HG02870 (cell line): ENCODE measurements at regions not wholly inside any gene's neighbourhood (a gene's known extent, or its start where the extent isn't known, plus 50 kb on each side); places are given as distances from the start of the nearest gene placed in this dataset.

Source experiments
- ATAC-seq: cut with Tn5 transposase; IDR thresholded peaks from one replicate; pipeline ENCODE4 v1.9.1; 2021; ENCODE audit warnings: mild to moderate bottlenecking, moderate library complexity; ENCODE audit not compliant: unreplicated experiment

DNA sequence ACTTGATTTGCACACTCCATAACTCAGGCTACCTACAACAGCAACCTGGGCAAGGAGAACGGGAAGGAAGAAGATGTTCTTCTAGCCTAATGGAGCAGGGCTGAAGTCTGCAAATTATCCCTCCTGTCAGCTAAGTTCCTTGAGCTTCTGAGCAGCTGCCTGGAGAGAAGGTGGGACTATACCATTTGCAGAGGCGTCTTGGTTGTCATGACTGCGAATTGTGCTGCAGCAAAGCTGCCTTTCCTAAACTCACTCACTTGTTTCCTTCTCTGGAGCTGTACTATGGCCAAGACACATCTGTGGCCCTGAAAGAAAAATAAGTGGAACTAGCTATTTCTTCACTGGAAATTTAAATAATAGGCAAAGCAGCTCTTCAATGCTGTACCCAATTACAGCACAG, 682.4 kb upstream of the GRIA3 start:
- no peak for ATAC-seq

DNA sequence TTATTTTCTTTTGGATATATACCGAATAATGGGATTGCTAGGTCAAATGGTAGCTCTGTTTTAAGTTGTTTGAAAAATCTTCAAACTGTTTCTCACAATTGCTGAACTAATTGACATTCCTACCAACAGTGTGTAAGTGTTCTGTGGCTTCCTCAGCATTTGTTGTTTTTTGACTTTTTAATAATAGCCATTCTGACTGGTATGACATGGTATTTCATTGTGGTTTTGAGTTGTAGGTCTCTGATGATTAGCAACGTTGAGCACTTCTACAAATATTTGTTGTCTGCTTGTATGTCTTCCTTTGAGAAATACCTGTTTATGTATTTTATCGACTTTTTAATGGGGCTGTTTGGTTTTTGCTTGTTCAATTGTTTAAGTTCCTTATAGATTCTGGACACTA, 680.1 kb upstream of the GRIA3 start:
- no peak for ATAC-seq

DNA sequence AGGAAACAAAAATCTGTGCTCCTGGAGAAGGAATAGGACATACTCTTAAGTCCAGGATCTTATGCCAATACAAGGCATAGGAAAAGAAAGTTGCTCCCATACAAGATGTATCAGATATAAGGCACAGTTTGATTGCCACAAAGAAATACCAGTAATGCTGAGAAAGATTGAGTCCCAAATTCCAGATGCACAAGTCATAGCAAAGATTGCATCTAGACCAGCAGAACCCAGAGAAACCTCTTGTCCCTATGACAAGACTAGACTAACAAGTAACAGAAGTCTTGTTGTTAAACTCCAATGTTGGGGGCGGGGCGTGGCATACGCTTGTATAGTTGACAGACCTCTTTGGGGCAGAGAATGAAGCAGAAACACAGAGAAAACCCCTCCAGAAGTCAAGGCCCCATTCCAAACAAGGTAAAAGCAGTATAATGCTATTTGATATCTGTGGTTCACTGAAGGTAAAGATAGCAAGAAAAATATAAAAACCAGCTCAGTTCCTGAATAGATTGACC, 671.5 kb upstream of the GRIA3 start:
- no peak for ATAC-seq

DNA sequence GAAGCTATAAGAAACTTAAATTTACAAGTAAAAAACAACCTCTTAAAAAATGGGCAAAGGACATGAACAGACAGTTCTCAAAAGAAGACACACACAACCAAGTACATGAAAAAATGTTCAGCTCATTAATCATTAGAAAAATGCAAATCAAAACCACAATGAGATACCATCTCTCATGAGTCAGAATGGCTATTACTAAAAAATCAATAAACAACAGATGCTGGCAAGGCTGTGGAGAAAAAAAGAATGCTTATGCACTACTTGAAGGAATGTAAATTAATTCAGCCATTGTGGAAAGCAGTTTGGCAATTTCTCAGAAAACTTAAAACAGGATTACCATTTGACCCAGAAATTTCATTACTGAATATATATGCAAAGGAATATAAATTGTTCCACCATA, 666.3 kb upstream of the GRIA3 start:
- ATAC-seq = no peak

DNA sequence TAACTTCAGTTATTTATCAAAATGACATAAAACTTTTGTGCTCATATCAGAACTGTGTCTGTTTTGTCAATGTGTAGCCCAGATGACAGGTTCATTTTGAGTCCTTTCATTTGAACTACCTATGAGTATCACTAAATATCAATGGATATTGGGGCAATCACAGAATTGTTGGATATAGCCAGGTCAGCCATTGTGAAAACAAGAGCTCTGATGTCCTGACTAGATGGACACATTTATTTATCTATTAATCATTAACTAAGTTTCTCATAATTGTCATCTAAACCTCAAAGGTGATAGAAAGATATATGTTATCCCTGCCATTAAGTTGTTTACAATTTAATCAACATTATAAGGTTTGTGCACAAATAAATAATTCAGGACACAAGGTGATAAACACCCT, 638.3 kb upstream of the GRIA3 start:
- ATAC-seq = no peak

DNA sequence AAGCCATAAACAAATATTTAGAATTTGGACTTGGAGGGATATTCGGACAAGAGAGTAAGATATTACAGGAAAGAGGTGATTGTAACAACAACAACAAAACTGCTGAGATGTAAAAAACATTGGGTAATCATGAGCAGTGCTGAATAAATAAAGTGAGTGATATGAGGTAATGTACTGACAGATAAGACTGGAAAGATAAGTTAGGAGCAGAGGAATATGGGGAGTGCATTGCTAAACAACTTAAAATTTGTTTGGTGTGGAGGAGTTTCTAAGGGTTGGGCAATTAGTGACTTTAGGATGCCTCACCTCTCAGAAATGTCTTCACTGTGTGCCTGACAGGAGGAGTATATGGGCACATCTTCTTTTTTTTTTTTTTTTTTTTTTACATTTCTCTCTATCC, 637.8 kb upstream of the GRIA3 start:
- ATAC-seq = no peak

DNA sequence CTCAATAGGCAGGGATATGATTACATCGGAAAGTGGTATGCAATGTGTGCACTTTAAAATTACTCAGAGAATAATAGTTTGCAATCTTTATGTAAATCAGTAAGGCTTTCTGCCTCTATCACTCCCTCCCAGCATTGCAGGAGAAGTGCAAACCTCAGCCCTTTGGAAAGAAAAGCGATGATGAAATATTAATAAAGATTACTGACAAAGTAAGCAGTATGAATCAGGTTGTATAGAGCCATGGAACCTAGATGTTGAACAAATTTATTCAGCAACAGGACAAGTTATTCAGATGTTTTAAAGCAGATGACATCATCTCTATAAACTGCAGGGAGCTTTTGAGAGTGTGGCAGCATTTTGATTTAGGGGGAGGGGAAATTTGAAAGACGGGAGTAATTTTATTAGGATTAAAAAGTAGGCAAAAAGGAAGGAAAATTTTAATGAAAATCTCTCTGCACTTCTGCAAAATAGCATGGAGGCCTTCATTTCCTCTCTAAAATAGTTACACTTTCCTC, 631.7 kb upstream of the GRIA3 start:
- ATAC-seq = no peak

DNA sequence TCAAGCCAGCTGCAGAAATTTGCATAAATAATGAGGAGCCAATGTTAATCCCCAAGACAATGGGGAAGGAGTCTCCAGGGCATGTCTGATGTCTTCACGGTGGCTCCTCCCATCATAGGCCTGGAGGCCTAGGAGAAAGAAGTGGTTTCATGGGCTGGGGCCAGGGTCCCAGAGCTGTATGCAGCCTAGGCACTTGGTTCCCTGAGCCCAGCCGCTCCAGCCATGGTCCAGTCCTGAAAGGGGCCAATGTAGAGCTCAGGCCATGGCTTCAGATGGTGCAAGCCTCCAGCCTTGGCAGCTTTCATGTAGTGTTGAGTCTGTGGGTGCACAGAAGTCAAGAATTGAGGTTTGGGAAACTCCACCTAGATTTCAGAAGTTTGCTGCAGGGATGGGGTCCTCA, 628.2 kb upstream of the GRIA3 start:
- no peak for ATAC-seq

DNA sequence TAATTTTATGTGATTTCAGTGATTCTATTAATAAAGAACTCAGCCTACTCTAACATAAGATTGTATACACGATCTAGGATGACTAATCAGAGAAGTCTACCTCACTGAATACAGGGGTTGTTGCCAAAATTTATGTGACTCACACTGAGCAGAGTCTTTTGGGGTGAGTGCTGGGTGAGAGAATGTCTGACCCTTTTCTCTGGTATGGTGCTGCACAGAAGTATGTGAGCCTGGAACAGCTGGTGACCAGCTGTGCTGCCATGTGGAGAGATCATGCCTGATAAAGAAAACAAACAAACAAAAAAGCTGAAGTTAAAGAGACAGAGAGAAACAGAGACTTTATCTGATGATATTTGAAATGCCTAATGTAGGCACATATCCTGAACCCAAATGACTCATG, 618.1 kb upstream of the GRIA3 start:
- ATAC-seq = no peak

DNA sequence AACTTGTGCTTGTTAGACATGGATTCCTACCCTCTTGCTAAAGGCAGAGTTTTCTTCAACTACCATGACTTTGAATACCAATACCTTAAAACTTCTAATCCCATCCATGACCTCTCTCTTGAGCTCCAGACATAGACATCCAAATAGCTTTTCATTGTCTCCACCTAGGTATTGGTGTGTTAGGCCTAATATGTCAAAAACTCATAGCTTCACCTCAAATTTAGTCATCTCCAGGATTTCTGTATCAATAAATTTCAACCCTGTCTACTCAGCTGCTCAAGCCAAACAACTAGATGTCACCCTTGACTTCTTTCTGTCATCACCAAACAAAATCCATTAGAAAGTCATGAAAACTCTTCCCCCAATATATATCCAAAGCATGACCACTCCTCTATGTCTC, 617.7 kb upstream of the GRIA3 start:
- ATAC-seq = no peak

DNA sequence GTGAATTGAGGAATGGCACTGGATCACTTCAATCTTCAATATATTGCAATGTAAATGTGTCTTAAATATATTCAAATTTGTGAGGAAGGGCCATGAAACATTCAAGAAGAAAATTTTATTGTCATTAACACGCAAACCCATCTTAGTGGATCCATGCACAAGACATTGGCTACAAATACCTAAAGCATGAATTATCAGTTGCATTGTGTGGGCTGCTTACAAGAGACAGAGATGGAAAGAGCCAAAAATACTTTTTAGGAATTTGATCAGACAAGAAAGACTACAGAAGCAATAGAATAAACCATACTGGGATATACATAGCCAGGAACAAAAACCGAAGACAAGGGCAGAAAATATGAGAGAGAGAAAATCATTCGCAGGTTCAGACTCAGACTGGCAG, 616.2 kb upstream of the GRIA3 start:
- ATAC-seq = no peak

DNA sequence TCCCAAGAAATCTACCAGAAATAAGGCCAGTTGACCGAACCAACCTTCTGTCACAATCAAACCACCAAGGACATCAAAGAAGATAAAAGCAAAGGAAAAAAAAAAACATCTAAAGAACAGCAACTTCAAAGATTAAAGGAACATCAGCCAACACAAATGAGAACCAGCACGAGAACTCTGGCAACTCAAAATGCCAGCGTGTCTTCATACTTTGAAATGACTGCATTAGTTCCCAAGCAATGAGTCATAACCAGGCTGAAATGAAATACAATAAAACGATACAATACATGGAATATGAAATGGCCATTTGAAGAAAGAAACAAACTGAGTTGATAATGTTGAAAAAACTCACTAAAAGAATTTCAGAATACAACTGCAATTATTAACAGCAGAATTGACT, 611.6 kb upstream of the GRIA3 start:
- no peak for ATAC-seq

DNA sequence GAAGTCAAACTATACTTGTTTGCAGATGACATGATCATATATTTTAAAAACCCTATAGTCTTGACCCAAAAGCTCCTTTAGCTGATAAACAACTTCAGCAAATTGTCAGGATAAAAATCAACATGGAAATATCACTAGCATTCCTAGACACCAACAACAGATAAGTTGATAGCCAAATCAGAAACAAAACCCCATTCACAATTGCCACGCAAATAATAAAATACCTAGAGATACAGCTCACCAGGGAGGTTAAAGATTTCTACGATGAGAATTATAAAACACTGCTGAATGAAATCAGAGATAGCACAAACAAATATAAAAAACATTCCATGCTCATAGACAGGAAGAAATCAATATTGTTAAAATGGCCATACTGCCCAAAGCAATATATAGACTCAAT, 605.0 kb upstream of the GRIA3 start:
- no peak for ATAC-seq

DNA sequence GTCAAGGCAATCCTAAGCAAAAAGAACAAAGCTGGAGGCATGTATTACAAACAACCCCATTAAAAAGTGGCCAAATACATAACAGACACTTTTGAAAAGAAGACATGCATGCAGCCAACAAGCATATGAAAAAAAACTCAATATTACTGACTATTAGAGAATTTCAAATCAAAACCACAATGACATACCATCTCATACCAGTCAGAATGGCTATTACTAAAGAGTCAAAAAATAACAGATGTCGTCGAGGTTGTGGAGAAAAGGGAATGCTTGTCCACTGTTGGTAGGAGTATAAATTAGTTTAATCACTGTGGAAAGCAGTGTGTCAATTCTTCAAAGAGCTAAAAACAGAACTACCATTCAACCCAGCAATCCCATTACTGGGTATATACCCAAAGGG, 604.6 kb upstream of the GRIA3 start:
- ATAC-seq = no peak

DNA sequence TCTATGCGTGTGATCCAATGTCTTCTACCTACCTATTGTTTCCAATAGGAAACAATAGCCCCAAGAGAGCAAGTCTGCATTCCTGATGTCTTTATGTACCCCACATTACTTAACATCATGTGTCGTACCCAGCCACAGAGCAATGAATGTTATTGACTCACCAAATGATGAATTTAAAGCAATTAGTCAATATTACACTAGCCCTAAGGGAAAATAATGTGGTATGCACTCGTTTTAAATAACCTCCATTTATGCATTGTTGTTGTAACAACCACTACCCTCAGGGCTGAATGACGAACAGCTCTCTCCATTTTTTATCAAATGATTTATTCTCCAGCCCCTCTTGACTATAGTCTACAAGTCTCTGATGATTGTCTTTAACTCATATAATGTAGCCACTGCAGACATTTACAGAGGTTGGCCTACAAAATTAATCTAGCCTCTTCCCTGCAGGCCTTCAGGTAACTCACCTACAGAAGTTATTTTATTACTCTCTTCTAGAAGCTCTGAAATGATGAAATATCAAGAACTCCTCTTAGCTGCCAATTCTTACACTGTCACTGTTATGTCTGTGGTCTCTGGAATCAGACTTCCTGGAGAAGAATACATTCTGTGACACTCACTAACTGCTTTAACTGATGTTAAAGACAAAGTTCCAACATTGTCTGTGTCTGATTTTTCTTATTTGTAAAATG, 601.7 kb upstream of the GRIA3 start:
- ATAC-seq = no peak

DNA sequence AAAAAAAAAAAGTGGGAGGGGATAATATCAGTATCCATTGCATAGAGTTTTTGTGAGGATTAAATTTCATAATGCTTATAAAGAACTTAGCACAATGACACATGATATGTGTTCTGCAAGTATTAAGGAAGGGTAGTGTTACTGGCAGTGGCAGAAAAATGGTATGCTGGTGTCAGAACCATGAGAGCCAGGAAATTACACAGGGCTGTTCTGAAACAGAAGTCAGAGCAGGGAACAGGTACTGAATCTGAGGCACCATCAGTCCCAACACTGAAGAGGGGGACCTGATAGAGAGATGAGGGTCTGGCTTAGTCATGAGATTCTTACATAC, 601.1 kb upstream of the GRIA3 start:
- no peak for ATAC-seq

DNA sequence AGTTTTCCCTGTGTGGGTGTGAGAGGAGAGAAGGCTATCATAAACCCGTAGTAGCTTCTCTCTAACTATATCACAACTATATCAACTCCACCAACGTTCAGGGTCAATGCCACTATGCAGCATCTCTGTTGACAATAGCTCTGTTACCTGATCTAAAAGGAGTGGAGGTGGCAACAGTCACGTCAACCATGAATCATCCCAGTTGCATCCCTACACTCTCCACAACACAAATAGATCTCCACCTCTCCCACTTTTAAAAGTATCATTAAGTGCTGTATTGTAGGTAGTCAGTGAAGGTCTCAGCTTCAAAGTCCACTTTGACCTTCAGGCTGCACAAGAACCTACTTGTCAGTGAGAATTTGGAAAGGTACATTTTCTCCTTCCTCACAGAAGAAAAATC, 600.5 kb upstream of the GRIA3 start:
- no peak for ATAC-seq

DNA sequence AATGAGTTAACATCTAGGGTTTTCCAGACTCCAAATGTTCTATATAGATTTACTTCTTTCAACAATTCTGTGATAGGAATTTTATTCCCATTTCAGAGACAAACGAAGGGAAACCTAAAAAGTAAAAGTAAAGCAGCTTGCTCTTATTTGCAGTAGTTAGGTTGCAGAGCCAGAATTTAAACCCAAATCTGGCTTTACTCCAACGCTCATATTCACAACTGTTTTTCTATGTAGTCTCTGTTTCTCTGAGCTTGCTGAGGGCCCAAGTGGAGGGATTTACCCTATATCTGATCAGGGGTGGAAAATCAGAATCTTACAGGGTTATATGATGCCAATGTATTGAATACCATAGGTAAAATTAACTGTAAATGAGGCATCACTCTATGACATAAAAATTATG, 599.1 kb upstream of the GRIA3 start:
- ATAC-seq = no peak

DNA sequence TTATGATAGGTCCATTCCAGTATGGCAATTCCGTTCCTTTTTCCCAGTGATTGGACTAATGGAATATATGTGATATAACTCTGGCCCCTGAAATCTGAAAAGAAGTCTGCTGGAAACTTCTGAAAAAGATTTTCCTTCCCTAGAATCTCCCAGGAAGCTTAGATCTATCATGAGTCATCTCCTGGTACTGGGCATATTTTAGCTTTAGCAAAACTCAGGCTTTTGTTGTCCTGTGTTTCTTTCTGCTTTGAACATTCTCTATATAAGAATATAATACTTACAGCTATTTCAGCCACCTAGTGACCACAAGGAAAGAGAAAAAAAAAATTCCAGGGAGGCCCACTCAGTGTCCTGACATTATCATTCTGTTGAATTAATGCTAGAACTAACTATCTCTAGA, 597.2 kb upstream of the GRIA3 start:
- no peak for ATAC-seq

DNA sequence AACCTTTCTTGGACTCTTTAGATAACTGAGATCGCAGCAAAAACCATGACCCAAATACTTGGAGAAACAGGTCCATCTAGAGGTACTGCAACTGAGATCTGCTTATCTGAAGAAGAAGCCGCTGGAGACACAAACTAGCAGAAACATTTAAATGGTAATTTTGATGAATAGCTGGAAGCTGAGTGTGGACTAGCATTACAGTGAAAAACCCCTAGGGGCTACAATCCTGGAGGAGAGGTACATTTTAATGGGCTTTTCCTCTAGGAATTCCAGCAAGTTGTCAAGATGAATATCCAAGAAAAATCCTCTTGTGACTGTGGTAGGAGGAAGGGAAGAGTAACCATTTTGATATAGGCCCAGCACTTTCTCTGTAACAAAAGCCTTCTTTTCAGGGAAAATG, 592.5 kb upstream of the GRIA3 start:
- no peak for ATAC-seq

DNA sequence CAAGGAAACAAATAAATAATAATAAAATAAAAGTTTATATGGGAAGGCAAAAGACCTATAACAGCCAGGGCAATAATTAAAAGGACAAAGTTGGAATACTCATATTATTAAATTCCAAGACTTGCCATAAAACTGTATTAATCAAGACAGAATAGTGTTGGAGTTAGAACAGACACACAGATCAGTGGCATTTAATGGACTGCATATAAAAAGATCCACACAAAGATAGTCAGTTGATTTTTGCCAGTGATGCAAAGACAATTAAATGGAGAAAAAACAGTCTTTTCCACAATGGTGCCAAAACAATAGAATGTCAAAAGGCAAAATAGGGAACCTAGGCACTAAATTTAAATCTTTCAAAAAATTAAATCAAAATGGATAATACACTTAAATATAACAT, 587.1 kb upstream of the GRIA3 start:
- ATAC-seq = no peak

DNA sequence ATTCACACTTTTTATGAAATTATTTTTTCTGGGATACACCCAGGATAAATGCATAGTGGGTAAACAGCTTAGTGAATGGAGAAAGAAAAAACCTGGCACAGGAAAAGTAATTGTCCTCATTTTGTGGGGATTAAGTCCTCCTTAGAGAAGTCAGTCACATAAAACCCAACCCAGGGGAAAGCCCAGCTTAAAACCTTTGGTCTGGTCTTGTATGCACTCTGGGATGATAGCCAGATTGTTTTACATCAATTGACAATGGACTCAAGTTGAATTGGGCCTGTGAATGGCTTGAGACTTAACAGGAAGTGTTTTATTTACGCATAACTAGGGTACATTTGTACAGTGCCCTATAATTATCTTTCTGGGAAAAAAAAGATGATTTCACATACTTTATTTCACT, 561.3 kb upstream of the GRIA3 start:
- ATAC-seq = no peak

DNA sequence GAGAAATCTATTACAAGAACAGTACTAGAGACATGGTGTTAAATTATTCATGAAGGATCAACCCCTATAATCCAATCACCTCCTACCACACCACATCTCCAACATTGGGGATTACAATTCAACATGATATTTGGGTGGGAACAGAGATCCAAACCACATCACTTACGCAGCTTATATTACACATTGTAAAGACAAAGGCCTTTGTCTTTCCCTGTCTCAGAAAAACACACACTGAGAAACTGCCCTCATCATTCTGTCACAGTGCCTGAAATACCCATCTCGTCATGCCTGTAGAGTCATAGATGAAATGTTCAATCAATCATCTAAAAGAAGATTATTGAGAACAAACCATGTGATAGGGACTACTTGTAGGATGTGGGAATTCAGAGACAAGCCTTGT, 558.8 kb upstream of the GRIA3 start:
- ATAC-seq = no peak
